Retinal pigment epithelial cell (primary cell): ENCODE measurements at regions not wholly inside any gene's neighbourhood (a gene's known extent, or its start where the extent isn't known, plus 50 kb on each side); places are given as distances from the start of the nearest gene placed in this dataset.

Experiments
- DNase-seq: peaks from one replicate; pipeline ENCODE4 v3.0.0-alpha.2; 2010; ENCODE audit warnings: low read depth
- H3K4me3 ChIP-seq: 2 replicates; pipeline ENCODE4 v1.5.1; 2011; ENCODE audit warnings: mild to moderate bottlenecking, low read length, control low read depth, moderate library complexity
- CTCF ChIP-seq: conservative IDR thresholded peaks from 2 replicates; pipeline ENCODE4 v1.5.1; 2011; ENCODE audit warnings: low read depth, low read length, control low read depth, inconsistent platforms

- TF ChIP-seq CTCF, result no peak
- DNase-seq, result no peak
- H3K4me3 ChIP-seq, result no peak overlapping the region
These were observed 69.3 kb downstream of the ADRA2A start for GRCh38 chr10:111146025-111146640.

- no peak for DNase-seq
- H3K4me3 ChIP-seq, result no peak overlapping the region
- TF ChIP-seq CTCF, result no peak
These were observed 71.2 kb downstream of the ADRA2A start for GRCh38 chr10:111148025-111148424.

- no peak for DNase-seq
- H3K4me3 ChIP-seq, result no peak overlapping the region
- no peak for TF ChIP-seq CTCF
These were observed 71.6 kb downstream of the ADRA2A start for GRCh38 chr10:111148440-111148839.

GRCh38 chr10:111150691-111151090 lies 73.9 kb downstream of the ADRA2A start:
- no peak overlapping the region for H3K4me3 ChIP-seq
- TF ChIP-seq CTCF, result no peak
- no peak for DNase-seq

- no peak for TF ChIP-seq CTCF
These were observed 74.9 kb downstream of the ADRA2A start for GRCh38 chr10:111151595-111152307.

GRCh38 chr10:111156754-111157153 lies 79.9 kb downstream of the ADRA2A start:
- DNase-seq, result no peak
- no peak overlapping the region for H3K4me3 ChIP-seq
- TF ChIP-seq CTCF, result no peak

More at GRCh38 chr10:111151595-111152307, 74.9 kb downstream of the ADRA2A start:
- H3K4me3 ChIP-seq, result no peak overlapping the region
- DNase-seq, result no peak

GRCh38 chr10:111158595-111158994 lies 81.8 kb downstream of the ADRA2A start:
- no peak for DNase-seq
- no peak overlapping the region for H3K4me3 ChIP-seq
- TF ChIP-seq CTCF, result no peak
